Esophagus squamous epithelium (tissue), 4 donors: ENCODE measurements at regions not wholly inside any gene's neighbourhood (a gene's known extent, or its start where the extent isn't known, plus 50 kb on each side); places are given as distances from the start of the nearest gene placed in this dataset.

Experiments used
- POLR2A ChIP-seq, 4 donors: fragments of 450-650 bp; IDR thresholded peaks; one replicate each; pipeline ENCODE4 v1.6.1; 2017; ENCODE audit warnings: antibody characterized with exemption in 4 of 4, mild to moderate bottlenecking in 4 of 4, moderate library complexity in 3 of 4
- TF ChIP-seq, protein P1 (sequence below), 6 experiments: fragments of 450-650 bp in 4 of 6; fragments of 200-600 bp in 2 of 6; sonication (generic) in 2 of 6; IDR thresholded peaks; one replicate each; pipeline ENCODE4 v1.5.1; 2016 to 2019; ENCODE audit warnings: antibody characterized with exemption in 6 of 6, mild to moderate bottlenecking in 4 of 6, moderate library complexity in 4 of 6

DNA sequence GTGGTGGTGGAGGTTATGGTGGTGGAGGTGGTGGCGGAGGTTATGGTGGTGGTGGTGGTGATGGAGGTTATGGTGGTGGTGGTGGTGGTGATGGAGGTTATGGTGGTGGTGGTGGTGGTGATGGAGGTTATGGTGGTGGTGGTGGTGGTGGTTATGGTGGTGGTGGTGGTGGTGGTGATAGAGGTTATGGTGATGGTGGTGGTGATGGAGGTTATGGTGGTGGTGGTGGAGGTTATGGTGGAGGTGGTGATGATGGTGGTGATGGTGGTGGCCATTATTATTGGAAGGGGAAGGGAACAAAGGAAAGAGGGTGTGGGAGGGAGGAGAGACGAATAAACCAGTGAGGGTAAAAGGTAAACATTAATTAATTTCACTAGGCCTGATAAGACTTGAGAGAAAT is 53.5 kb upstream of the TCF20 start:
- TF ChIP-seq, protein P1, sequence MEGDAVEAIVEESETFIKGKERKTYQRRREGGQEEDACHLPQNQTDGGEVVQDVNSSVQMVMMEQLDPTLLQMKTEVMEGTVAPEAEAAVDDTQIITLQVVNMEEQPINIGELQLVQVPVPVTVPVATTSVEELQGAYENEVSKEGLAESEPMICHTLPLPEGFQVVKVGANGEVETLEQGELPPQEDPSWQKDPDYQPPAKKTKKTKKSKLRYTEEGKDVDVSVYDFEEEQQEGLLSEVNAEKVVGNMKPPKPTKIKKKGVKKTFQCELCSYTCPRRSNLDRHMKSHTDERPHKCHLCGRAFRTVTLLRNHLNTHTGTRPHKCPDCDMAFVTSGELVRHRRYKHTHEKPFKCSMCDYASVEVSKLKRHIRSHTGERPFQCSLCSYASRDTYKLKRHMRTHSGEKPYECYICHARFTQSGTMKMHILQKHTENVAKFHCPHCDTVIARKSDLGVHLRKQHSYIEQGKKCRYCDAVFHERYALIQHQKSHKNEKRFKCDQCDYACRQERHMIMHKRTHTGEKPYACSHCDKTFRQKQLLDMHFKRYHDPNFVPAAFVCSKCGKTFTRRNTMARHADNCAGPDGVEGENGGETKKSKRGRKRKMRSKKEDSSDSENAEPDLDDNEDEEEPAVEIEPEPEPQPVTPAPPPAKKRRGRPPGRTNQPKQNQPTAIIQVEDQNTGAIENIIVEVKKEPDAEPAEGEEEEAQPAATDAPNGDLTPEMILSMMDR (IDR thresholded peaks at IDR 0.05): no peak
- TF ChIP-seq POLR2A (IDR thresholded peaks at IDR 0.05): no peak
